ENCODE measurements at regions not wholly inside any gene's neighbourhood (a gene's known extent, or its start where the extent isn't known, plus 50 kb on each side); places are given as distances from the start of the nearest gene placed in this dataset.

- no peak for DNase-seq (ENCODE audit: low spot score)
- in situ Hi-C loops (cut with MboI; ENCODE audit: low pct_unique_long_range_greater_than_20kb, low sequenced_read_pairs, unreplicated experiment): no loop called here
- no peak for TF ChIP-seq CTCF (IDR thresholded peaks at IDR 0.05; ENCODE audit: extremely low read depth, insufficient read depth, missing control alignments)
Observed at GRCh38 chr5:179438011-179438441, 92.8 kb upstream of the ADAMTS2 start.

DNA sequence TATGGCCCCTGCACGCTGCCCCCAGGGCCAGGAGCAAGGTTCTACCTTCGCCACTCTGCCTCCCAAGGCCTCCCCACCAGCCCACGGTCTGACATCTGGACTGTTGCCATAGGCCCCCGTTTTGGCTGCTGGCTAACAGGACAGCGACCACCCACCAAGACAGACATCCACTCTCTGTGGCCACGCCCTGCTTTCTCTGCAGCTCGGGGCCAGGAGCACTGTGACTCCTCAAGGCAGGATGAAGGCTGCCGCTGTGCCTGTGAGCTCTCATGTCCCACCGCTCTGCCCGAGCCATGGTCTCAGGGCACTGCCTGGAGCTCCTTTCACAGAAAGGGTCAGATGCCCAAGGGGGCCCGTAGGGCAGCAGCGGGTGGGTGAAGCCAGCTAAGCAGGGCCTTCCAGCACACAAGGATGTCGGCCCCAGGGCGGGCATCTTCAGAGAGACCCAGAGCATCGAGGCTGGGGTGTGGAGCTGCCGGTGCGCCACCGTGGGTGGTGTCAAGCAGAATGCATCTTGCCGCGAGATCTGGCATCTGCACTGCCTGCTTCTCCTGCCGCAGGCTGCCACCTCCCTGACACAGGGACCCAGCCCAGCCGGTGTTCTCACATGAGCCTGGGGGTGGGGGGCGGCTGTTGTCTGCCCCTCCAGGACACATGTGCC lies 92.2 kb upstream of the ADAMTS2 start:
- TF ChIP-seq CTCF (IDR thresholded peaks at IDR 0.05; ENCODE audit: extremely low read depth, insufficient read depth, missing control alignments): no peak
- DNase-seq (ENCODE audit: low spot score): no peak
- in situ Hi-C loops (cut with MboI; ENCODE audit: low pct_unique_long_range_greater_than_20kb, low sequenced_read_pairs, unreplicated experiment): no loop called here

- DNase-seq (ENCODE audit: low spot score): no peak
- TF ChIP-seq CTCF (IDR thresholded peaks at IDR 0.05; ENCODE audit: extremely low read depth, insufficient read depth, missing control alignments): no peak
- in situ Hi-C loops (cut with MboI; ENCODE audit: low pct_unique_long_range_greater_than_20kb, low sequenced_read_pairs, unreplicated experiment): no loop called here
Observed at GRCh38 chr5:179436321-179437122, 91.3 kb upstream of the ADAMTS2 start.

- no peak for DNase-seq (ENCODE audit: low spot score)
- in situ Hi-C loops (cut with MboI; ENCODE audit: low pct_unique_long_range_greater_than_20kb, low sequenced_read_pairs, unreplicated experiment): no loop called here
- TF ChIP-seq CTCF (IDR thresholded peaks at IDR 0.05; ENCODE audit: extremely low read depth, insufficient read depth, missing control alignments): no peak
Observed at GRCh38 chr5:179435731-179436315, 90.6 kb upstream of the ADAMTS2 start.

GRCh38 chr5:179435181-179435580 lies 89.9 kb upstream of the ADAMTS2 start:
- no peak for DNase-seq (ENCODE audit: low spot score)
- no peak for TF ChIP-seq CTCF (IDR thresholded peaks at IDR 0.05; ENCODE audit: extremely low read depth, insufficient read depth, missing control alignments)
- in situ Hi-C loops (cut with MboI; ENCODE audit: low pct_unique_long_range_greater_than_20kb, low sequenced_read_pairs, unreplicated experiment): no loop called here

- in situ Hi-C loops (cut with MboI; ENCODE audit: low pct_unique_long_range_greater_than_20kb, low sequenced_read_pairs, unreplicated experiment): no loop called here
- DNase-seq (ENCODE audit: low spot score): no peak
- no peak for TF ChIP-seq CTCF (IDR thresholded peaks at IDR 0.05; ENCODE audit: extremely low read depth, insufficient read depth, missing control alignments)
Observed at GRCh38 chr5:179432547-179432946, 87.3 kb upstream of the ADAMTS2 start.

Measured in GM13977 (cell line).